ENCODE measurements at regions not wholly inside any gene's neighbourhood (a gene's known extent, or its start where the extent isn't known, plus 50 kb on each side); places are given as distances from the start of the nearest gene placed in this dataset.

- TF ChIP-seq CTCF (IDR thresholded peaks at IDR 0.05 in 2 of 3, conservative IDR thresholded peaks at IDR 0.05 in 1 of 3; ENCODE audit: insufficient read depth in 2 of 3, low read depth in 1 of 3, low read length in 3 of 3): no peak
- TF ChIP-seq YY1 (IDR thresholded peaks at IDR 0.05; ENCODE audit: borderline replicate concordance in 1 of 3, control insufficient read depth in 1 of 3, extremely low read depth in 1 of 3, insufficient read depth in 3 of 3, insufficient read length in 1 of 3, insufficient replicate concordance in 2 of 3, low read depth in 1 of 3, low read length in 2 of 3): no peak
- no peak for TF ChIP-seq MYC (IDR thresholded peaks at IDR 0.05; ENCODE audit: low read depth, low read length)
- no peak for TF ChIP-seq MYC (CRISPR knock-in tag; IDR thresholded peaks at IDR 0.05; ENCODE audit: borderline replicate concordance, low read depth)
- no peak for TF ChIP-seq EZH2 (IDR thresholded peaks at IDR 0.05; ENCODE audit: borderline replicate concordance, low read depth, low read length)
- no peak for TF ChIP-seq CREB5 (CRISPR knock-in tag; IDR thresholded peaks at IDR 0.05)
- no peak for TF ChIP-seq HMG20B (CRISPR knock-in tag; IDR thresholded peaks at IDR 0.05)
- no peak for TF ChIP-seq SMAD3 (CRISPR knock-in tag; conservative IDR thresholded peaks at IDR 0.05)
- no peak for TF ChIP-seq TAL1 (IDR thresholded peaks at IDR 0.05)
- no peak for TF ChIP-seq POU5F1 (IDR thresholded peaks at IDR 0.05; ENCODE audit: borderline replicate concordance, low read depth, low read length, partially characterized antibody)
- no peak for TF ChIP-seq MXI1 (IDR thresholded peaks at IDR 0.05; ENCODE audit: low read depth, low read length)
- no peak for TF ChIP-seq NR2C2 (CRISPR knock-in tag; IDR thresholded peaks at IDR 0.05)
- no peak for TF ChIP-seq NR2C2 (tag; IDR thresholded peaks at IDR 0.05)
Observed at GRCh38 chr12:24195063-24195462, 245.6 kb upstream of the SOX5 start.
